Mesenchymal stem cell (in vitro differentiated cells and primary cell): ENCODE measurements at regions not wholly inside any gene's neighbourhood (a gene's known extent, or its start where the extent isn't known, plus 50 kb on each side); places are given as distances from the start of the nearest gene placed in this dataset.

Experiments used
- DNase-seq: peaks from one replicate; pipeline ENCODE4 v3.0.0-alpha.2; 2013
- H2AFZ ChIP-seq: one replicate; pipeline ENCODE4 v1.6.1; 2013; ENCODE audit warnings: low read depth, mild to moderate bottlenecking, control low read depth, inconsistent platforms, low read length, moderate library complexity
- H2AK5ac ChIP-seq: 2 replicates; pipeline ENCODE4 v1.6.1; 2013; ENCODE audit warnings: low read length, moderate library complexity, mild to moderate bottlenecking, inconsistent platforms; ENCODE audit not compliant: severe bottlenecking
- H2BK120ac ChIP-seq: one replicate; pipeline ENCODE4 v1.6.1; 2013; ENCODE audit warnings: low read depth, mild to moderate bottlenecking, inconsistent platforms, low read length, moderate library complexity
- H2BK12ac ChIP-seq, 2 experiments: one replicate each; pipeline ENCODE4 v1.6.1; 2013; ENCODE audit warnings: inconsistent platforms in 2 of 2, low read length in 2 of 2, mild to moderate bottlenecking in 2 of 2, moderate library complexity in 2 of 2, control low read depth in 1 of 2
- H2BK15ac ChIP-seq: one replicate; pipeline ENCODE4 v1.6.1; 2013; ENCODE audit warnings: mild to moderate bottlenecking, low read depth, inconsistent platforms; ENCODE audit not compliant: poor library complexity, severe bottlenecking
- H2BK5ac ChIP-seq: 2 replicates; pipeline ENCODE4 v1.6.1; 2013; ENCODE audit warnings: low read depth, mild to moderate bottlenecking, low read length, control low read depth, inconsistent platforms; ENCODE audit not compliant: poor library complexity, severe bottlenecking
- H3K14ac ChIP-seq, 2 experiments: one replicate each; pipeline ENCODE4 v1.6.1; 2013; ENCODE audit warnings: inconsistent platforms in 2 of 2, low read length in 2 of 2, control low read depth in 1 of 2, mild to moderate bottlenecking in 1 of 2, moderate library complexity in 1 of 2
- H3K18ac ChIP-seq, 2 experiments: one replicate each; pipeline ENCODE4 v1.6.1; 2013; ENCODE audit warnings: inconsistent platforms in 2 of 2, low read length in 2 of 2, control low read depth in 1 of 2, low read depth in 1 of 2, mild to moderate bottlenecking in 1 of 2
- H3K23ac ChIP-seq, 2 experiments: one replicate each; pipeline ENCODE4 v1.6.1; 2013; ENCODE audit warnings: inconsistent platforms in 2 of 2, low read length in 2 of 2, mild to moderate bottlenecking in 2 of 2, moderate library complexity in 2 of 2, control low read depth in 1 of 2
- H3K27ac ChIP-seq: 2 replicates; pipeline ENCODE4 v1.5.1; 2013; ENCODE audit warnings: mild to moderate bottlenecking, moderate library complexity, low read length, control low read depth, inconsistent platforms; ENCODE audit not compliant: poor library complexity, severe bottlenecking
- H3K27me3 ChIP-seq, 2 experiments: 2 replicates each; pipeline versions ENCODE4 v1.6.1 to v1.7.0; 2013; ENCODE audit warnings: low read length in 2 of 2, mild to moderate bottlenecking in 2 of 2, moderate library complexity in 2 of 2, control low read depth in 1 of 2, inconsistent platforms in 1 of 2; ENCODE audit not compliant: control insufficient read depth in 1 of 2, insufficient read depth in 1 of 2
- H3K36me3 ChIP-seq, 2 experiments: 2 replicates each; pipeline versions ENCODE4 v1.6.1 to v1.7.0; 2013; ENCODE audit warnings: low read length in 2 of 2, control low read depth in 1 of 2, inconsistent platforms in 1 of 2, low read depth in 1 of 2, mild to moderate bottlenecking in 1 of 2; ENCODE audit not compliant: insufficient read depth in 2 of 2, control insufficient read depth in 1 of 2
- H3K4ac ChIP-seq, 2 experiments: one replicate each; pipeline ENCODE4 v1.6.1; 2013; ENCODE audit warnings: inconsistent platforms in 2 of 2, low read length in 2 of 2, mild to moderate bottlenecking in 2 of 2, moderate library complexity in 2 of 2, control low read depth in 1 of 2, low read depth in 1 of 2
- H3K4me1 ChIP-seq: 2 replicates; pipeline ENCODE4 v1.6.1; 2013; ENCODE audit warnings: low read depth, low read length, control low read depth; ENCODE audit not compliant: control insufficient read depth, insufficient read depth
- H3K4me2 ChIP-seq: 2 replicates; pipeline ENCODE4 v1.6.1; 2013; ENCODE audit warnings: low read length, mild to moderate bottlenecking, inconsistent platforms; ENCODE audit not compliant: poor library complexity, severe bottlenecking
- H3K4me3 ChIP-seq, 2 experiments: 2 replicates each; pipeline versions ENCODE4 v1.5.1 to v1.7.0; 2013; ENCODE audit warnings: low read length in 2 of 2, mild to moderate bottlenecking in 2 of 2, control low read depth in 1 of 2, low read depth in 1 of 2; ENCODE audit not compliant: insufficient read depth in 1 of 2
- H3K79me1 ChIP-seq: replicated peaks from 2 replicates; pipeline ENCODE4 v1.6.1; 2013; ENCODE audit warnings: mild to moderate bottlenecking, control low read depth, low read length, inconsistent platforms; ENCODE audit not compliant: poor library complexity, severe bottlenecking
- H3K9ac ChIP-seq: 2 replicates; pipeline ENCODE4 v1.7.0; 2013; ENCODE audit warnings: mild to moderate bottlenecking, low read length, moderate library complexity
- H3K9me3 ChIP-seq: 2 replicates; pipeline ENCODE4 v1.7.0; 2013; ENCODE audit warnings: mild to moderate bottlenecking, low read length; ENCODE audit not compliant: control insufficient read depth
- H4K8ac ChIP-seq: one replicate; pipeline ENCODE4 v1.6.1; 2013; ENCODE audit warnings: inconsistent platforms, mild to moderate bottlenecking, low read length, moderate library complexity
- H4K91ac ChIP-seq: one replicate; pipeline ENCODE4 v1.6.1; 2013; ENCODE audit warnings: mild to moderate bottlenecking, low read length, inconsistent platforms
- WGBS: methylation state at CpG from one replicate; pipeline ENCODE4 v1.1.7; 2013; ENCODE audit warnings: mixed read lengths; 5-methylcytosine and 5-hydroxymethylcytosine counted together

- Histone ChIP-seq H2AK5ac (no peak overlapping the region), H4K8ac (no peak overlapping the region), H3K23ac (no peak overlapping the region), H3K4me2 (no peak overlapping the region), H3K4me3 (no peak overlapping the region), H3K18ac (no peak overlapping the region), H3K27ac (no peak overlapping the region), H2BK12ac (no peak overlapping the region), H2AFZ (no peak overlapping the region), H3K14ac (no peak overlapping the region), H2BK5ac (no peak overlapping the region), H3K9me3 (no peaks in the 10 kb centered on the region), H2BK120ac (no peak overlapping the region), H4K91ac (no peak overlapping the region), H3K4me1 (no peaks in the 10 kb centered on the region), H2BK15ac (no peak overlapping the region), H3K9ac (no peak overlapping the region), H3K36me3 (no peaks in the 10 kb centered on the region), H3K27me3 (no peaks in the 10 kb centered on the region), H3K4ac (no peak overlapping the region), H3K79me1 (no peaks in the 10 kb centered on the region)
- 100% methylated on average over 1 of the region's 2 CpGs for WGBS
- DNase-seq: no peak
Observed at GRCh38 chr12:90098132-90098779, 389.6 kb upstream of the ATP2B1 start.

GRCh38 chr12:90091809-90092208 is 383.2 kb upstream of the ATP2B1 start:
- no peaks in the 10 kb centered on the region for H3K27me3 ChIP-seq
- 91% methylated on average over 1 of the region's 3 CpGs for WGBS
- H4K91ac ChIP-seq: no peak overlapping the region
- DNase-seq: no peak
- H3K9me3 ChIP-seq: no peaks in the 10 kb centered on the region
- H3K14ac ChIP-seq: no peak overlapping the region
- peak overlapping the region; percentile 49 for H3K9ac ChIP-seq
- no peak overlapping the region for H3K4me3 ChIP-seq
- no peak overlapping the region for H3K23ac ChIP-seq
- no peak overlapping the region for H2BK12ac ChIP-seq
- H3K18ac ChIP-seq: no peak overlapping the region
- H3K79me1 ChIP-seq: no peaks in the 10 kb centered on the region
- H3K36me3 ChIP-seq: no peaks in the 10 kb centered on the region
- no peak overlapping the region for H2BK120ac ChIP-seq
- no peak overlapping the region for H3K27ac ChIP-seq
- H3K4ac ChIP-seq: no peak overlapping the region
- H3K4me2 ChIP-seq: no peak overlapping the region
- H4K8ac ChIP-seq: no peak overlapping the region
- H2BK5ac ChIP-seq: no peak overlapping the region
- H3K4me1 ChIP-seq: peaks cover 3% of the 10 kb centered on the region
- H2AFZ ChIP-seq: no peak overlapping the region
- H2BK15ac ChIP-seq: no peak overlapping the region
- H2AK5ac ChIP-seq: no peak overlapping the region

GRCh38 chr12:90090929-90091651 is 382.5 kb upstream of the ATP2B1 start:
- Histone ChIP-seq H3K18ac (no peak overlapping the region), H2AK5ac (no peak overlapping the region), H3K23ac (no peak overlapping the region), H2BK15ac (no peak overlapping the region), H3K4me3 (peak overlapping the region in 1 of 2 experiments; percentile 12), H2BK5ac (no peak overlapping the region), H3K36me3 (no peaks in the 10 kb centered on the region), H4K8ac (no peak overlapping the region), H3K14ac (no peak overlapping the region), H3K27me3 (no peaks in the 10 kb centered on the region), H3K27ac (no peak overlapping the region), H3K9ac (peak overlapping the region; percentile 78), H3K79me1 (no peaks in the 10 kb centered on the region), H3K4me2 (no peak overlapping the region), H2AFZ (no peak overlapping the region), H3K9me3 (no peaks in the 10 kb centered on the region), H4K91ac (no peak overlapping the region), H3K4me1 (peaks cover 3% of the 10 kb centered on the region), H2BK12ac (peak overlapping the region in 1 of 2 experiments; percentile 6), H3K4ac (no peak overlapping the region), H2BK120ac (no peak overlapping the region)
- 52% methylated on average over 3 of the region's 3 CpGs for WGBS
- DNase-seq: peak; percentile 88

GRCh38 chr12:90086281-90086680 is 377.6 kb upstream of the ATP2B1 start:
- no peak overlapping the region for H2AK5ac ChIP-seq
- H3K23ac ChIP-seq: no peak overlapping the region
- no peak overlapping the region for H3K14ac ChIP-seq
- no peaks in the 10 kb centered on the region for H3K36me3 ChIP-seq
- H4K91ac ChIP-seq: no peak overlapping the region
- H3K4me3 ChIP-seq: no peak overlapping the region
- H2AFZ ChIP-seq: no peak overlapping the region
- WGBS: 88% methylated on average over 1 of the region's 1 CpG
- no peaks in the 10 kb centered on the region for H3K9me3 ChIP-seq
- H3K27me3 ChIP-seq: no peaks in the 10 kb centered on the region
- H2BK15ac ChIP-seq: no peak overlapping the region
- H2BK5ac ChIP-seq: no peak overlapping the region
- no peak overlapping the region for H3K18ac ChIP-seq
- H3K79me1 ChIP-seq: no peaks in the 10 kb centered on the region
- peak overlapping the region; percentile 59 for H3K9ac ChIP-seq
- peaks cover 1% of the 10 kb centered on the region for H3K4me1 ChIP-seq
- no peak overlapping the region for H3K4ac ChIP-seq
- H4K8ac ChIP-seq: no peak overlapping the region
- no peak overlapping the region for H2BK120ac ChIP-seq
- DNase-seq: peak; percentile 24
- H3K4me2 ChIP-seq: no peak overlapping the region
- H2BK12ac ChIP-seq: no peak overlapping the region
- H3K27ac ChIP-seq: no peak overlapping the region
